ENCODE measurements at regions not wholly inside any gene's neighbourhood (a gene's known extent, or its start where the extent isn't known, plus 50 kb on each side); places are given as distances from the start of the nearest gene placed in this dataset.

DNA sequence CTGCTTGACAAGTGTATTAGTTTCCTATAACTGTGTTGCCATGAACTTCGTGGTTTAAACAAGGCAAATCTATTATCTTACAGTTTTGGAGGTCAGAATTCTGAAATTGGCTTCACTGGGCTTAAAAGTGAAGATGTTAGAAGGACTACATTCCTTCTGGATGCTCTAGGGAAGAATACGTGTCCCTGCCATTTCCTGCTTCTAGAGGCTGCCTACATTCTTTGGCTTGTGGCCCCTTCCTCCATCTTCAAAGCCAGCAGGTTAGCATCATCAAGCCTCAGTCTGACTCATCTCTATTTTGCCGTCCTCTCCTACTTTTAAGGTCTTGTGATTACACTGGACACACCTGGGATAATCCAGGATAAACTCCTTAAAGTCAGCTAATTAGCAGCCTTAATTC is 327.7 kb downstream of the SATB1 start:
- H2BK12ac ChIP-seq (ENCODE audit: insufficient read length, low read depth, low read length), result no peak overlapping the region
- H3K9ac ChIP-seq (ENCODE audit: extremely low read depth, insufficient read length, low read length), result no peak overlapping the region
- no peak overlapping the region for H3K56ac ChIP-seq (ENCODE audit: insufficient read length, low read depth, low read length)
- no peak overlapping the region for H3K23ac ChIP-seq (ENCODE audit: insufficient read length, low read depth, low read length)
- WGBS (ENCODE audit: extremely low coverage, insufficient read length, low lambda C conversion rate), result no CpG with 5 or more reads among the region's 3 CpGs
- H4K8ac ChIP-seq (replicated peaks; ENCODE audit: insufficient read length, low read depth, low read length), result no peak overlapping the region
- H3K9me3 Mint-ChIP-seq, result peaks cover 7 to 8% of the 10 kb centered on the region in 2 experiments
- H2BK15ac ChIP-seq (ENCODE audit: low read depth, low read length), result no peak overlapping the region
- TF ChIP-seq, protein P1, sequence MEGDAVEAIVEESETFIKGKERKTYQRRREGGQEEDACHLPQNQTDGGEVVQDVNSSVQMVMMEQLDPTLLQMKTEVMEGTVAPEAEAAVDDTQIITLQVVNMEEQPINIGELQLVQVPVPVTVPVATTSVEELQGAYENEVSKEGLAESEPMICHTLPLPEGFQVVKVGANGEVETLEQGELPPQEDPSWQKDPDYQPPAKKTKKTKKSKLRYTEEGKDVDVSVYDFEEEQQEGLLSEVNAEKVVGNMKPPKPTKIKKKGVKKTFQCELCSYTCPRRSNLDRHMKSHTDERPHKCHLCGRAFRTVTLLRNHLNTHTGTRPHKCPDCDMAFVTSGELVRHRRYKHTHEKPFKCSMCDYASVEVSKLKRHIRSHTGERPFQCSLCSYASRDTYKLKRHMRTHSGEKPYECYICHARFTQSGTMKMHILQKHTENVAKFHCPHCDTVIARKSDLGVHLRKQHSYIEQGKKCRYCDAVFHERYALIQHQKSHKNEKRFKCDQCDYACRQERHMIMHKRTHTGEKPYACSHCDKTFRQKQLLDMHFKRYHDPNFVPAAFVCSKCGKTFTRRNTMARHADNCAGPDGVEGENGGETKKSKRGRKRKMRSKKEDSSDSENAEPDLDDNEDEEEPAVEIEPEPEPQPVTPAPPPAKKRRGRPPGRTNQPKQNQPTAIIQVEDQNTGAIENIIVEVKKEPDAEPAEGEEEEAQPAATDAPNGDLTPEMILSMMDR (conservative IDR thresholded peaks at IDR 0.05), result no peak
- H4K91ac ChIP-seq (ENCODE audit: insufficient read length, low read depth, low read length), result no peak overlapping the region
- H2BK120ac ChIP-seq (ENCODE audit: low read depth, low read length, poor library complexity, severe bottlenecking), result no peak overlapping the region
- no peaks in the 10 kb centered on the region for H4K20me1 ChIP-seq (ENCODE audit: control insufficient read depth, insufficient read depth, insufficient read length)
- no peaks in the 10 kb centered on the region for H3K9me3 ChIP-seq (ENCODE audit: control insufficient read depth, low read depth, low read length)
- no peaks in the 10 kb centered on the region for H3K79me2 ChIP-seq (ENCODE audit: insufficient read depth, low read length)
- H3K79me1 ChIP-seq (ENCODE audit: insufficient read depth, low read depth, low read length, poor library complexity, severe bottlenecking), result no peaks in the 10 kb centered on the region
- H3K27ac Mint-ChIP-seq, result no peak overlapping the region
- no peak overlapping the region for H2AK5ac ChIP-seq (ENCODE audit: insufficient read length, low read length)
- H2AFZ ChIP-seq (ENCODE audit: low read length), result no peak overlapping the region
- no peak overlapping the region for H2BK20ac ChIP-seq (ENCODE audit: low read depth, low read length, poor library complexity, severe bottlenecking)
- no peak overlapping the region for H4K5ac ChIP-seq (ENCODE audit: insufficient read length, low read depth, low read length)
- no peak overlapping the region for H3T11ph ChIP-seq (ENCODE audit: low read length)
- no peaks in the 10 kb centered on the region for H3K4me1 ChIP-seq (ENCODE audit: insufficient read depth, low read length)
- H3K4me3 Mint-ChIP-seq, result no peak overlapping the region
- H3K4me1 Mint-ChIP-seq, result peaks cover 0 to 15% of the 10 kb centered on the region in 2 experiments; a peak in 2 of 4 replicates
- no peak overlapping the region for H3K14ac ChIP-seq (ENCODE audit: insufficient read depth, low read length)
- no peak for DNase-seq
- H3K27ac ChIP-seq (ENCODE audit: insufficient read length, low read depth, low read length), result no peak overlapping the region
- no peaks in the 10 kb centered on the region for H3K23me2 ChIP-seq (ENCODE audit: insufficient read length, low read depth, low read length, poor library complexity, severe bottlenecking)
- H3K27me3 ChIP-seq (ENCODE audit: insufficient read depth, low read length), result no peaks in the 10 kb centered on the region
- H3K4me2 ChIP-seq (ENCODE audit: insufficient read depth, insufficient read length, low read length), result no peak overlapping the region
- no peak overlapping the region for H2BK5ac ChIP-seq (ENCODE audit: insufficient read length, low read length)
- H3K4ac ChIP-seq (ENCODE audit: low read depth, low read length), result no peak overlapping the region
- H3K27me3 Mint-ChIP-seq (ENCODE audit: low read depth), result no peaks in the 10 kb centered on the region
- H3K18ac ChIP-seq (ENCODE audit: insufficient read length, low read depth, low read length), result no peak overlapping the region
- H3K36me3 Mint-ChIP-seq (ENCODE audit: insufficient read depth in 1 of 3, low read depth in 3 of 3), result peaks cover 0 to 19% (median 17%) of the 10 kb centered on the region in 3 experiments; a peak in 5 of 7 replicates
